Putamen (tissue), 1 donor: ENCODE measurements at regions not wholly inside any gene's neighbourhood (a gene's known extent, or its start where the extent isn't known, plus 50 kb on each side); places are given as distances from the start of the nearest gene placed in this dataset.

Source experiments
- DNase-seq: peaks from one replicate; pipeline ENCODE4 v3.0.0-alpha.2; 2016; ENCODE audit warnings: low spot score

GRCh38 chr20:6693178-6693807 is 74.2 kb upstream of the BMP2 start:
- DNase-seq, result no peak

- DNase-seq, result no peak
Observed at GRCh38 chr20:6692566-6693173, 74.8 kb upstream of the BMP2 start.

GRCh38 chr20:6691516-6691915 is 76.0 kb upstream of the BMP2 start:
- DNase-seq, result no peak

- no peak for DNase-seq
Observed at GRCh38 chr20:6689339-6689973, 78.0 kb upstream of the BMP2 start.

GRCh38 chr20:6686171-6686570 is 81.3 kb upstream of the BMP2 start:
- no peak for DNase-seq

- DNase-seq, result no peak
Observed at GRCh38 chr20:6685626-6686025, 81.9 kb upstream of the BMP2 start.

- no peak for DNase-seq
Observed at GRCh38 chr20:6685181-6685582, 82.3 kb upstream of the BMP2 start.

- no peak for DNase-seq
Observed at GRCh38 chr20:6683021-6683977, 84.2 kb upstream of the BMP2 start.

GRCh38 chr20:6680854-6681253 is 86.6 kb upstream of the BMP2 start:
- no peak for DNase-seq

- no peak for DNase-seq
Observed at GRCh38 chr20:6680441-6680840, 87.0 kb upstream of the BMP2 start.

GRCh38 chr20:6679086-6679485 is 88.4 kb upstream of the BMP2 start:
- no peak for DNase-seq

GRCh38 chr20:6678101-6678500 is 89.4 kb upstream of the BMP2 start:
- DNase-seq, result no peak

- no peak for DNase-seq
Observed at GRCh38 chr20:6674831-6675230, 92.7 kb upstream of the BMP2 start.

- no peak for DNase-seq
Observed at GRCh38 chr20:6673071-6673470, 94.4 kb upstream of the BMP2 start.

- no peak for DNase-seq
Observed at GRCh38 chr20:6671829-6672228, 95.7 kb upstream of the BMP2 start.

- no peak for DNase-seq
Observed at GRCh38 chr20:6668546-6668945, 98.9 kb upstream of the BMP2 start.

- no peak for DNase-seq
Observed at GRCh38 chr20:6665621-6666355, 101.7 kb upstream of the BMP2 start.

GRCh38 chr20:6665161-6665560 is 102.3 kb upstream of the BMP2 start:
- no peak for DNase-seq

GRCh38 chr20:6664574-6664973 is 102.9 kb upstream of the BMP2 start:
- no peak for DNase-seq

- no peak for DNase-seq
Observed at GRCh38 chr20:6663751-6664388, 103.6 kb upstream of the BMP2 start.

- no peak for DNase-seq
Observed at GRCh38 chr20:6663104-6663503, 104.4 kb upstream of the BMP2 start.
